GM12875 (cell line): ENCODE measurements at regions not wholly inside any gene's neighbourhood (a gene's known extent, or its start where the extent isn't known, plus 50 kb on each side); places are given as distances from the start of the nearest gene placed in this dataset.
A peak's percentile ranks its signal among the peaks of the same experiment; 100 is the strongest.

ENCODE experiments used
- H3K4me3 ChIP-seq: one replicate; pipeline ENCODE4 v1.5.1; 2011; ENCODE audit warnings: low read depth, low read length, control low read depth
- TF ChIP-seq, protein P1 (sequence below): IDR thresholded peaks from 2 replicates; pipeline ENCODE4 v1.5.1; 2011; ENCODE audit warnings: low read depth, mild to moderate bottlenecking, control low read depth, inconsistent platforms, low read length, moderate library complexity, borderline replicate concordance; ENCODE audit not compliant: insufficient read depth

DNA sequence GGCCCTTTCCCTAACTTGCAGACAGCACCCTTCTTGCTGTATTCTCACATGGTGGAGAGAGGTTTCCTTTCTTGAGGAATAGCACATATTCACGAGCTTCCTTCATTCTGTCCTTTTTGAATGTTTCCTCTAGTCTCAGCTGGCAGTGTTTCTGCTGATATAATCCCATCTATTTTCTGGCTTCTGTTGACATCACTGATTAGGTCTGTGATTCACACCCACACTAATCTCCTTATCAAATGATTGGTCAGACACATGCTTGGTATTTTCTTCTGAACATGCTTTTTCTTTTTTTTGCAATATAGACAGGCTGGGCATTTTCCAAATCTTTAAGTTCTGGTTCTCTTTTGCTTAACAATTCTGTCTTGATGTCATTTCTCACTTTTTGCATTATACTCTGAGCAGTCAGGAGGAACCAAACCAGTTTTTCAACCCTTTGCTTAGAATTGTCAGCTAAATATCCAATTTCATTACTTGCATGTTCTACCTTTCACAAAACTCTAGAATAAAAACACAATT is 65.4 kb downstream of the OXSM start:
- TF ChIP-seq, protein P1, sequence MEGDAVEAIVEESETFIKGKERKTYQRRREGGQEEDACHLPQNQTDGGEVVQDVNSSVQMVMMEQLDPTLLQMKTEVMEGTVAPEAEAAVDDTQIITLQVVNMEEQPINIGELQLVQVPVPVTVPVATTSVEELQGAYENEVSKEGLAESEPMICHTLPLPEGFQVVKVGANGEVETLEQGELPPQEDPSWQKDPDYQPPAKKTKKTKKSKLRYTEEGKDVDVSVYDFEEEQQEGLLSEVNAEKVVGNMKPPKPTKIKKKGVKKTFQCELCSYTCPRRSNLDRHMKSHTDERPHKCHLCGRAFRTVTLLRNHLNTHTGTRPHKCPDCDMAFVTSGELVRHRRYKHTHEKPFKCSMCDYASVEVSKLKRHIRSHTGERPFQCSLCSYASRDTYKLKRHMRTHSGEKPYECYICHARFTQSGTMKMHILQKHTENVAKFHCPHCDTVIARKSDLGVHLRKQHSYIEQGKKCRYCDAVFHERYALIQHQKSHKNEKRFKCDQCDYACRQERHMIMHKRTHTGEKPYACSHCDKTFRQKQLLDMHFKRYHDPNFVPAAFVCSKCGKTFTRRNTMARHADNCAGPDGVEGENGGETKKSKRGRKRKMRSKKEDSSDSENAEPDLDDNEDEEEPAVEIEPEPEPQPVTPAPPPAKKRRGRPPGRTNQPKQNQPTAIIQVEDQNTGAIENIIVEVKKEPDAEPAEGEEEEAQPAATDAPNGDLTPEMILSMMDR: no peak
- H3K4me3 ChIP-seq: no peak overlapping the region

DNA sequence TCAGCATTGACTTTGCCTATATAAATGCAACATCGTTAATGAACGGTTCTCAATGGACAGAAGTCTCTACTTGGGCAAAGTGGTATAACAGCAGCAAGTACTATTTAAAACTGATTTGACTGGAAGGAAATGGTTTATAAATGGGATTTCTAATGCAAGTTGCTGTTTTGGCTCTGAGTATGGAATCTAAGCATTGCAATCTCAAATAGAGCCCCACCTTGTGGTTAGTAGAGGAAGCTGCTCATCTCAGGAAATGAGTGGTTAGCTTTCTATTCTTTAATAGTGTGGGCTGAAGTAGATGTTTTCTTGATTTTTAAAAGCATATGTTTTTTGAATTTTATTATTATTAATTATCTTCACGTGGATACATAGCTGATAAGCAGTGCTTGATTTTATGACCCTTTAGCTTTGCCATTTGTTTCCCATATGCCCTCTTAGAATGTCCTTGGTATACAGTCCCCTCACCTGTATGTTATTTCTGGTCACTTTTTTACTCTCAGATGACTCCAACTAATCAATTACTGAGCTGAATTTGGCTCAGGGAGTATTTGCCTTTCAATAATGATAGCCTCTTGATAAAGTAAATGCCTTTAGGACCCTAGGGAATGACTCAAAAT is 67.1 kb downstream of the OXSM start:
- TF ChIP-seq, protein P1: peak; percentile 61

DNA sequence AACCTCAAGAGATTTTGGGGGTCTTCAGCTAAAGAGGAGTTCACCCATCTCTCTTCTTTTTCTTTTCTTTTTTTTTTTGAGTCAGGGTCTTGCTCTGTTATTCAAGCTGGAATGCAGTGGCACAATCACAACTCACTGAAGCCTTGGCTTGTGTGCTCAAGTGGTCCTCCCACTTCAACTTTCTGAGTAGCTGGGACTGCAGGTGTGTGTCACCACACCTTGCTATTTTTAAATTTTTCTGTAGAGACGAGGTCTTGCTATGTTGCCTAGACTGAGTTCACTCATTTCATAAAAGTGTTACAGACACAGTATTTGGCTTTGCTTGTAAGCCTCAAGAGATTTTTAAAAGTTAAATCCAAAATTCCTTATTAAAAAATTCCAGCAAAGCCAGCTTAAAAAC is 71.7 kb downstream of the OXSM start:
- TF ChIP-seq, protein P1: no peak
- H3K4me3 ChIP-seq: no peak overlapping the region

More for the DNA sequence above, 67.1 kb downstream of the OXSM start:
- H3K4me3 ChIP-seq: no peak overlapping the region

DNA sequence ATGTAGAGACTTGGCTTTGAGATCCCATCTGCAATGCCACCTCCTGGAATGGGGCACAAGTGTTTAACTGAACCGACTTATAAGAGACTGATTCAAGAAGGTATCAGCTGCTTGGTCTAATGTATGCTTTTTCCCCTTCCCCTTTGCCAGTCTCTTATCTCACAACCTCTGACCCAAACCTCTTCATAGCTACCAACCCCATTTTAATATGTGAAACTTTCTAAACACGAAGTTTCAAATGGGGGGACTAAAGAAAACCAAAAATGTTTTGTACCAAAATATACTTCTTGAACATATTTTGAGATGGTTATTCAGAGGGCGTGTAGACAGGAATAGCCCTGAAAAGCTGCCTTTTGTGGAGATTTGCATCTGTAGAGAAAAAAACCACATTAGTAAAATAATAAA is 73.1 kb downstream of the OXSM start:
- TF ChIP-seq, protein P1: no peak
- H3K4me3 ChIP-seq: no peak overlapping the region

DNA sequence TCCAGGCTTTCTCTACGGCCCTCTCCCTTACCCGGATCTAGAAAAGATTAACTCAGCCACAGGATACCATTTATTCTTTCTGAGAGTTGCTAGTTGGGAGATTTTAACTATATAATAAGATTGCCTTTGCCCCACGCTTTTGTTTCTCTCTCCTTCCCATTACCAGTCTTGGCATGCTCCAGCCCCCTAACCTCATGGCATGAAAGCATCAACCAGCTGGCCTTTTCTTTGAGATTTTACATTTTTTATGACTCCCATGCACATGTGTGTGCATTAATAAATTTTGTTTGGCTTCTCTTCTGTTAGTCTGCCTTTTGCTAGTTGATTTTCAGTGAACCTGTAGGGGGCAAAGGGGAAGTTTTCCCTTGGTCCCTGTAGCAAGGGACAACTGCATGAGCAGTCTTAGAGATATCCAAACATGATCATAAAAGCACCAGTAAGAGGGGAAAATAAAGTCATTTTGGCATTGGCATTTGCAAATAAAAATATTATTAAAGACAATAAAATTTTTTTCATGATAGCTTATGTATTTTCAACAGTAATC is 73.6 kb downstream of the OXSM start:
- H3K4me3 ChIP-seq: no peak overlapping the region
- TF ChIP-seq, protein P1: peak; percentile 16; the same call in 1 of the 2 replicates

DNA sequence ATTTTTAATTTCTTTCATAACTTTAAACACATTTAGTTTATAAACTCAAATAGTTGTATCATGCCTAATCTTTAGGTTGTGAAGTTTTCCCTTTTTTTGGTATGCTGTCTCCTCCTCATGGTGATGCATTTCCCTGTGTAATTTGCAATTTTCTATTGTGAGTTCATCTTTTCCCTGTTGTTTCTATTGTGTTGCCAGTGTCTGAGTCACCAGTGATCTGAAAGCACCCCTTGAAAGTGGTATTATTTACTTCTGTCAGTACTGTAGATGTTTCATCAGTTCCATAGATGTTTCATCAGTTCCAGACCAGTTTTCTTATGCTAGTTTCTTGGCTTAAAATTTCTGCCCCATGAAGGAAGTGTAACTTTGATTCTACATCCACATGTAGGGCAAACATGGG is 80.6 kb downstream of the OXSM start:
- TF ChIP-seq, protein P1: no peak
- no peak overlapping the region for H3K4me3 ChIP-seq
